GM12865 (cell line): ENCODE measurements at regions not wholly inside any gene's neighbourhood (a gene's known extent, or its start where the extent isn't known, plus 50 kb on each side); places are given as distances from the start of the nearest gene placed in this dataset.

ENCODE experiments used
- DNase-seq: peaks from one replicate; pipeline ENCODE4 v3.0.0; 2010; ENCODE audit warnings: low read depth
- H3K4me3 ChIP-seq: 2 replicates; pipeline ENCODE4 v1.5.1; 2011; ENCODE audit warnings: mild to moderate bottlenecking, low read depth, low read length, control low read depth
- TF ChIP-seq, protein P1 (sequence below): IDR thresholded peaks from 2 replicates; pipeline ENCODE4 v1.5.1; 2011; ENCODE audit warnings: low read length, control low read depth, low read depth, inconsistent platforms; ENCODE audit not compliant: insufficient read depth; ENCODE audit errors: missing control alignments

DNA sequence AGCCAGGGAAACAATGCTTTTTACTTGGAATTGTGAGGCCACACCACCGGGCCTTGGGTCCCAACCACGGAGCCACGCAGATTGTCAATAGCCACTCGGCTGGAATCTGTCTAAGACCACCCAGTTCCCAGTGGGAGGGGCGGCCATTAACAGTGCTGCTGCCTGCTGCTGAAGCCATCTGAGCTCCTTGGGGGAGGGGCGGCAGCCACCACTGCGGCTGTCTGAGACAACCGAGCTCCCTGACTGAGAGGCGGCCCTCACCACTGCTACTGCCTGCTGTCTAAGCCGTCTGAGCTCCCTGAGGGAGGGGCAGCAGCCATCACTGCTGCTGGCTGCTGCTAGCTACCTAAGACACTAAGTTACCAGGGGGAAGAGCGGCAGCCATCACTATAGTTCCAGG is 64.3 kb downstream of the DMRTA2 start:
- TF ChIP-seq, protein P1, sequence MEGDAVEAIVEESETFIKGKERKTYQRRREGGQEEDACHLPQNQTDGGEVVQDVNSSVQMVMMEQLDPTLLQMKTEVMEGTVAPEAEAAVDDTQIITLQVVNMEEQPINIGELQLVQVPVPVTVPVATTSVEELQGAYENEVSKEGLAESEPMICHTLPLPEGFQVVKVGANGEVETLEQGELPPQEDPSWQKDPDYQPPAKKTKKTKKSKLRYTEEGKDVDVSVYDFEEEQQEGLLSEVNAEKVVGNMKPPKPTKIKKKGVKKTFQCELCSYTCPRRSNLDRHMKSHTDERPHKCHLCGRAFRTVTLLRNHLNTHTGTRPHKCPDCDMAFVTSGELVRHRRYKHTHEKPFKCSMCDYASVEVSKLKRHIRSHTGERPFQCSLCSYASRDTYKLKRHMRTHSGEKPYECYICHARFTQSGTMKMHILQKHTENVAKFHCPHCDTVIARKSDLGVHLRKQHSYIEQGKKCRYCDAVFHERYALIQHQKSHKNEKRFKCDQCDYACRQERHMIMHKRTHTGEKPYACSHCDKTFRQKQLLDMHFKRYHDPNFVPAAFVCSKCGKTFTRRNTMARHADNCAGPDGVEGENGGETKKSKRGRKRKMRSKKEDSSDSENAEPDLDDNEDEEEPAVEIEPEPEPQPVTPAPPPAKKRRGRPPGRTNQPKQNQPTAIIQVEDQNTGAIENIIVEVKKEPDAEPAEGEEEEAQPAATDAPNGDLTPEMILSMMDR: no peak
- no peak for DNase-seq

DNA sequence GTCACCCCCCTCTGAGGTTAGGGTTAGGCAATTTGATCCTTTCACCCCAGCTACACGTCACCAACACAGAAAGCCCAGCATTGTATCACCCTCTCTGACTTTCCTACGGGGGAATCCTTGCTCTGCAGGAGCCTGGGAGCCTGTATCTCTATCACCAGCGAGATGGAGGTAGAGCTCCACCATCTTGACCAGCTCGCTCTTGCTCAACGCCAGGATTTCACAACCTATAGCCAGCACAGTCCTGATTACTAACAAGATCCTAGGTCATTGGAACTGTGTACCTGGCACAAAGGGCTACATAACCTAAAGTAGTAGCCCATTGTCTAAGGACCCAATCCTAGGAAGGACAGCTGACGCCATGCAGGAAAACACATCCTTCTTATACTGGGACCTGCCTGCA is 66.1 kb downstream of the DMRTA2 start:
- no peak for DNase-seq
- TF ChIP-seq, protein P1: no peak
- no peak overlapping the region for H3K4me3 ChIP-seq

More for the DNA sequence above, 64.3 kb downstream of the DMRTA2 start:
- no peak overlapping the region for H3K4me3 ChIP-seq

GRCh38 chr1:50354813-50355212 is 68.4 kb downstream of the DMRTA2 start:
- no peak for DNase-seq
- TF ChIP-seq, protein P1: no peak
- no peak overlapping the region for H3K4me3 ChIP-seq

DNA sequence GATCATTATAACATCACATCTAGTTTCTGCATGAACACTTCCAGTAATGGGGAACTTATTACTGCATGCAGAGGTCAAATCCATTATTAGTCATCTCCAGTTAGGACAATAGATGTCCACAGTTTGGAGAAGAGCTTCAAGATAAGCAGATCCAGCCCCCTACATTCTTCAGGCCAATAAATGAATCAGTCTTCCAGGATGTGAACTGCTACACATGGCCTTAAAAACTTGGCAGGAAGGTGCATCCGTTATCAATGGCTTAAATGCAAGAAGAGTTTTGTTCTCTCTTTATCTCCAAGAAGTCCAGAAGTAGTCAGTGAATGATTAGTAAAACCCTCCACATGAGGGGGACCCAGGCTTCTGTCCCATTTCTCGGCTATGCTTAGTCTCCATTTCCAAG is 70.8 kb downstream of the DMRTA2 start:
- H3K4me3 ChIP-seq: no peak overlapping the region
- TF ChIP-seq, protein P1: no peak

GRCh38 chr1:50350868-50351267 is 72.4 kb downstream of the DMRTA2 start:
- TF ChIP-seq, protein P1: no peak
- H3K4me3 ChIP-seq: no peak overlapping the region
- DNase-seq: no peak

More for the DNA sequence above, 70.8 kb downstream of the DMRTA2 start:
- DNase-seq: no peak

DNA sequence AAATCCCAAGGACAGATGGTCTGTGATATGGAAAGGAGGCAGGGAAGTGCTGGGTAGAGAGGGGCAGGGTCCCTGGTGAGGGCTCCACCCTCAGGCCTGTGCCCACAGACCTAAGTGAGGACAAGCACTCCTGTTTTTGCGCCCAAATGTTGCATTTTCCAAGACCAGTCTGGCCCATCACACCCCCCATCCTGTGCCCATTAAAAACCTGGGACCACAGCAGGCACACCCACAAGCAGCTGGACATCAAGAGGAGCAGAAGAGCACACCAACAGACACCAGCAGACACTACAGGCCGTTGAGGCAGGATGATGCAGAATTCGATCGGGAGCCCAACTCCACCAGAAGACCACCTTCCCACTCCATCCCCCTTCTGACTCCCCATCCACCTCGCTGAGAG is 72.8 kb downstream of the DMRTA2 start:
- DNase-seq: no peak
- TF ChIP-seq, protein P1: no peak
- no peak overlapping the region for H3K4me3 ChIP-seq

DNA sequence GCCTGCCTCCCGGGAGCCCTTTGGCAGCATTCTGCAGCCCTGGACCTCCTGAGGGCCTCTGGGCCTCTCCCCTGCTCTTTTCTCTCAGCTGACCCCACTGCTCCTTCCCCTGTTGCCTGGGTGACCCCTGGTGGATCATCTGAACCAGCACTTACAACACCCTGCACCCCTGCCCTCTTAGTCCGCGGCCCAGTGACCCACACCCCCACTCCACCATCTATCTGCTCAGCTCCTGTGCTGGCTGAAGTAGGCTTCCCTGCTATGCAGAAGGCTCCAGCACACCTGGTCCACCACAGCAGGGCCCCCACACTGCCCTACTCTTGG is 74.0 kb downstream of the DMRTA2 start:
- DNase-seq: no peak
- TF ChIP-seq, protein P1: no peak

More for the DNA sequence above, 74.0 kb downstream of the DMRTA2 start:
- H3K4me3 ChIP-seq: no peak overlapping the region
